ENCODE measurements at regions not wholly inside any gene's neighbourhood (a gene's known extent, or its start where the extent isn't known, plus 50 kb on each side); places are given as distances from the start of the nearest gene placed in this dataset.
A peak's percentile ranks its signal among the peaks of the same experiment; 100 is the strongest.

DNA sequence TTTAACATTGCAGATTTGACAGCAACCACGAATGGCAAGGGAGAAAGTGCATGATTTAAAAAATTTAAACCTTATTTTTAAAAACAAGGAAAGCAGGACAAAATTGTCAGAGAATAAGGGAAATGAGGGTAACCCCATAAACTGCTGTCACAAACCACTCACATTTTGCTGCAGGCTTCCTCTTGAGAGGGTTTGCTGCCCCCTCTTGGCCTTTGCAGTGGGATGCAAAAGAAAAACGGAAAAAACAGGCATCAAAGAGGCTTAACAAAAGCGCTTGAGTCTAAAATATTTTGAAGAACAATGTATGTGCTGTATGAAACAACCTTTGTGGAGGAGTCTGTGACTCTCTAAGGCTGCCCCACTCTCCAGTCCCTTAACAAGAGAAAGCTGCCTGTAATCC, 91.6 kb downstream of the TMX3 start:
- peak; percentile 22 for DNase-seq (ENCODE audit: extremely low read depth, low read depth)
- TF ChIP-seq, protein P1, sequence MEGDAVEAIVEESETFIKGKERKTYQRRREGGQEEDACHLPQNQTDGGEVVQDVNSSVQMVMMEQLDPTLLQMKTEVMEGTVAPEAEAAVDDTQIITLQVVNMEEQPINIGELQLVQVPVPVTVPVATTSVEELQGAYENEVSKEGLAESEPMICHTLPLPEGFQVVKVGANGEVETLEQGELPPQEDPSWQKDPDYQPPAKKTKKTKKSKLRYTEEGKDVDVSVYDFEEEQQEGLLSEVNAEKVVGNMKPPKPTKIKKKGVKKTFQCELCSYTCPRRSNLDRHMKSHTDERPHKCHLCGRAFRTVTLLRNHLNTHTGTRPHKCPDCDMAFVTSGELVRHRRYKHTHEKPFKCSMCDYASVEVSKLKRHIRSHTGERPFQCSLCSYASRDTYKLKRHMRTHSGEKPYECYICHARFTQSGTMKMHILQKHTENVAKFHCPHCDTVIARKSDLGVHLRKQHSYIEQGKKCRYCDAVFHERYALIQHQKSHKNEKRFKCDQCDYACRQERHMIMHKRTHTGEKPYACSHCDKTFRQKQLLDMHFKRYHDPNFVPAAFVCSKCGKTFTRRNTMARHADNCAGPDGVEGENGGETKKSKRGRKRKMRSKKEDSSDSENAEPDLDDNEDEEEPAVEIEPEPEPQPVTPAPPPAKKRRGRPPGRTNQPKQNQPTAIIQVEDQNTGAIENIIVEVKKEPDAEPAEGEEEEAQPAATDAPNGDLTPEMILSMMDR (IDR thresholded peaks at IDR 0.05; ENCODE audit: low read depth, low read length, missing control alignments): peak; percentile 81
- H3K4me3 ChIP-seq (replicated peaks; ENCODE audit: low read depth, low read length): no peak overlapping the region

DNA sequence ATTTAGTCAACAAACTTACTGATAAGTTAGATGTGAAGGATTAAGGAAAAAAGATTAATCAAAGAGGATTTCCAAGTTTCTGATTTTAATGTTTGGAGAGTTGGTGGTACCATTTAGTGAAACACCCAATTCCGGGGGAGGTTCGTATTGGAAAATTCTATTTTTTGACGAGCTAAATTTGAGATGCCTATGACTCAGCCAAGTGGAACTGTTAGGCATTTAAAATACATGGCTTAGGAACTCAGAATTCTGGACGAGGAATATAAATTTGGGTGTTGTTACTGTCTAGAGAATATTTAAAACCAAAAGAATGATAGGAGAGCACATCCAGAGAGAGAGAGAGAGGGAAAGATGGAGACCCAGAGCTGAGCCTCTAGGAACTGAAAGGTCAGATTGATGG, 103.6 kb downstream of the TMX3 start:
- TF ChIP-seq, protein P1 (IDR thresholded peaks at IDR 0.05; ENCODE audit: low read depth, low read length, missing control alignments): no peak
- no peak for DNase-seq (ENCODE audit: extremely low read depth, low read depth)
- no peak overlapping the region for H3K4me3 ChIP-seq (replicated peaks; ENCODE audit: low read depth, low read length)

DNA sequence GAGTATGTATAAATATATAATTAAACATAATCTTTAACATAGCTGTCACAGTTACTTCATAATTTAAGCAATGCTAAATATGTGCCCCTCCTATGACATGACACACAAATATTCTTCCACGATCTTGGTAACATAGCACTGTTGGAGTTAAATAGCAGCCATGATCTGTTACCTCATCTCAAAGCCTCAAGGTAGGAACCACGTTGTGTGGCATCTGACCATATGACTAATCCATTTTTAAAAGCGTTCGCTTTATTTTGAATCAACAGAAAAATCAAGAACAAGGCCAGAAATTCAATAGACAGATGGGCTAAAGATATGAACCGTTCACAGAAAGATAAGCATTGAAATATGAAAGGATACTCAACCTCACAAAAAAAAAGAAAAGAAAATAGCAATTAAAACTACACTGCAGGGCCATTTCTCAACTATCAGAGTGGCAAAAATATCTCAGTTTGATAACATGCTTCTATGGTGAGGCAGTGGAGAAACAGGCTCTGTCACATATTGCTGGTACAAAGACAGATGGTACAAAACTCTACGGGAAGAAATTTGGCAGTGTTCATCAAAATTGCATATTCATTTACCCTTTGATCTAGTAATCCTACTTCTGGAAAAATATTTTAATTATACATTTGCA, 105.9 kb downstream of the TMX3 start:
- DNase-seq (ENCODE audit: extremely low read depth, low read depth): no peak
- TF ChIP-seq, protein P1 (IDR thresholded peaks at IDR 0.05; ENCODE audit: low read depth, low read length, missing control alignments): no peak
- H3K4me3 ChIP-seq (replicated peaks; ENCODE audit: low read depth, low read length): no peak overlapping the region

DNA sequence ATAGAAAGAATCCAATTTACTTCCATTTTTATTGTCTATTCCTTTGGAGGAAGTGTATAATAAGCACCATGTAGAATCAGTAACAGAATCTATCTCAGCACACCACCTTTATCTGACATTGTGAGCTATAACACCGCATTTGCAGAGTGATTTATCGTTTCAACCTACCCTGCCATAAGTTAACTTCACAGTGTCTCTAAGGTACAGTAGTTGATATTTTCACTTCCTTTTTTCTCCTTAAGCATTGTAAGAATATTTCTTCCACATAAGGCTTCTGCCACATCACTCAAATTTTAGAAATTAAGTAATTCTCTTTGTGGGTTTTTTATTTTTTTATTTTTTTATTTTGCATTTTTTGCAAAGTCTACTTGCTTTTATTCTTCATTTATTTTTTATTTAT, 107.1 kb downstream of the TMX3 start:
- no peak overlapping the region for H3K4me3 ChIP-seq (replicated peaks; ENCODE audit: low read depth, low read length)

DNA sequence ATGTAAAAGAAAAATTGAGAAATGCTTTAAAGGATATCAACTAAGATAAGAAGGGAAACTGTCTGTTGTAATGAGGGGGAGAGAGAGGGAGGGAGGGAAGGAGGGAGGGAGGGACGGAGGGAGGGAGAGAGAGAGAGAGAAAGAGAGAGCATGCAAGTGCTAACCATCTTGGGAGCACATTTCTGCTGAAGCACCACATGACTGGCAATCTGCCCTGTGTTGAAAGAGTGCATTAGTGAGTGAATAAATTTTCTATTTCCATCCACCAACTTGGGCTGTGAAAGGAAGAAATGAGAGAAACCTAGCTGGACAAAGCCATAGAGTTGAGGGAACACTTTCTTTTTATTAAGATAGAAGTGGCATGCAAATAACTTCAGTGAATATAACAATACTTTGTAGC, 110.7 kb downstream of the TMX3 start:
- peak; percentile 50 for DNase-seq (ENCODE audit: extremely low read depth, low read depth)
- H3K4me3 ChIP-seq (replicated peaks; ENCODE audit: low read depth, low read length): no peak overlapping the region
- TF ChIP-seq, protein P1 (IDR thresholded peaks at IDR 0.05; ENCODE audit: low read depth, low read length, missing control alignments): no peak

More for the DNA sequence above, 107.1 kb downstream of the TMX3 start:
- TF ChIP-seq, protein P1 (IDR thresholded peaks at IDR 0.05; ENCODE audit: low read depth, low read length, missing control alignments): no peak
- no peak for DNase-seq (ENCODE audit: extremely low read depth, low read depth)

DNA sequence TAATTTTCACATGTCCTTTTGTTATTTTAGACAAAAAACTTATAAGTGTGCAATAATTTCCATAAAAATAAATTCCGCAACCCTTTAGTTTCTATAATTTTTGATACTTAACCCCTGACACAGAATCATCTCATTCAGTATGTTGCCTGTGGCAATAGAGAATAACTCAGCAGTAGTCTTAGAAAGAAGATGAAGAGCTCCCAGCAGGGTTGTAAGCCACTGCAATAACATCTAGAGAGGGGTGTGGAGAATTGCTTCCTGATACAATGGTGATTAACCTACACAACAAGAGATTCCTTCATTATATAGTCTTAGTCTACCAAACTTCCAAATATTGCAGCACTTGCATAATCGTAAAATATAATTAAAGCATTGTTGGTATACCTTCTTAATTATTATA, 118.9 kb downstream of the TMX3 start:
- no peak overlapping the region for H3K4me3 ChIP-seq (replicated peaks; ENCODE audit: low read depth, low read length)
- no peak for DNase-seq (ENCODE audit: extremely low read depth, low read depth)
- TF ChIP-seq, protein P1 (IDR thresholded peaks at IDR 0.05; ENCODE audit: low read depth, low read length, missing control alignments): no peak

DNA sequence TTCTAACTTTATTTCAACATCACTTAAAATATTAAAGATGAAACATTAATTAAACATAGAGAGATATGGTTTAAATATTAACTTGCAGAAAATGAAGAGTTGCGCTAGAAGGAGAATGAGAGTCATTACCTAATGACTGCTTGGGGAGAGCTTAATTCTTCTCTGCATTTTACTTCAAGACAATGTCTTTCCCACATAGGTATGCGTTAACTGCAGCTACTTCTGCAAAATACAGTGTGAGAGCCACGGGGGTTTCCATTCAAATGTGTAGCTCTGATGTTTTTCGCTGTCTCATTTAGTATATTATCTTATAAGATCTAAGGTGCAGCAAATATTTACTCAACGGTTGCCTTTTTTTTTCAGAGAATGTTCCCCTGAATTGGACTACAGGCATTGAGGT, 126.7 kb downstream of the TMX3 start:
- TF ChIP-seq, protein P1 (IDR thresholded peaks at IDR 0.05; ENCODE audit: low read depth, low read length, missing control alignments): no peak
- no peak for DNase-seq (ENCODE audit: extremely low read depth, low read depth)
- no peak overlapping the region for H3K4me3 ChIP-seq (replicated peaks; ENCODE audit: low read depth, low read length)
